Heart left ventricle (tissue), 13 donors: ENCODE measurements at regions not wholly inside any gene's neighbourhood (a gene's known extent, or its start where the extent isn't known, plus 50 kb on each side); places are given as distances from the start of the nearest gene placed in this dataset.

Source experiments
- CTCF ChIP-seq, 12 donors: fragments of 200-600 bp; sonication (generic) in 4 of 12; IDR thresholded peaks; one replicate each; pipeline versions ENCODE4 v1.5.0 to v1.8.0; 2018 to 2022; ENCODE audit warnings: antibody characterized with exemption in 12 of 12, mild to moderate bottlenecking in 5 of 12
- POLR2A ChIP-seq, 2 donors: fragments of 450-650 bp; IDR thresholded peaks; one replicate each; pipeline ENCODE4 v1.6.1; 2017; ENCODE audit warnings: antibody characterized with exemption in 2 of 2, mild to moderate bottlenecking in 2 of 2, moderate library complexity in 2 of 2
- donor health status: ischemic (EF 13 %, LVEDD 7.1; RV severe dilation, severe dysfunction).
- donor health status: DM: no; HTN: yes; CAD: no.
- donor health status: DM: no; HTN: no; CAD: no.
- donor health status: ischemic (EF 25% LVEDD 6.9; RV normal size, moderate dysfunction).
- donor health status: ischemic (EF 25% LVEDD 5.7; RV mildly dilated, moderate dysfunction).
- donor health status: ischemic (EF 35%, LVEDD 5.7; RV mildly dilated, moderate dysfunction).
- donor health status: nonischemic (EF 11% LVEDD 7.7; RV severe dilation, severe dysfunction).
- donor health status: DM: yes; HTN: yes; CAD: no.
- donor health status: PGD.
- donor health status: ischemic (EF 29% LVEDD 5.4; RV normal size, mild dysfunction).
- donor health status: nonischemic (EF 23%, LVEDD 6.1; RV moderate dilation, normal function).

GRCh38 chr10:33494694-33495265, 160.3 kb upstream of the NRP1 start:
- TF ChIP-seq CTCF (IDR thresholded peaks at IDR 0.05) (no peak), POLR2A (IDR thresholded peaks at IDR 0.05) (no peak)
